Fibroblast of lung (primary cell): ENCODE measurements at regions not wholly inside any gene's neighbourhood (a gene's known extent, or its start where the extent isn't known, plus 50 kb on each side); places are given as distances from the start of the nearest gene placed in this dataset.

Source experiments
- DNase-seq, 2 donors: peaks; one replicate each; pipeline versions ENCODE4 v3.0.0 to v3.0.0-alpha.2; 2010; ENCODE audit warnings: low read depth in 2 of 2
- H2AFZ ChIP-seq: 2 replicates; pipeline ENCODE4 v1.5.1; 2012; ENCODE audit warnings: low read length, control low read depth, inconsistent platforms
- H3K27ac ChIP-seq: 2 replicates; pipeline ENCODE4 v1.5.1; 2011; ENCODE audit warnings: low read length, control low read depth; ENCODE audit not compliant: insufficient read depth
- H3K27me3 ChIP-seq: 2 replicates; pipeline ENCODE4 v1.5.1; 2011; ENCODE audit warnings: mild to moderate bottlenecking, low read length; ENCODE audit not compliant: control insufficient read depth, insufficient read depth
- H3K36me3 ChIP-seq: 2 replicates; pipeline ENCODE4 v1.5.1; 2011; ENCODE audit warnings: low read length; ENCODE audit not compliant: control insufficient read depth, insufficient read depth
- H3K4me1 ChIP-seq: 2 replicates; pipeline ENCODE4 v1.5.1; 2011; ENCODE audit warnings: low read length; ENCODE audit not compliant: control insufficient read depth, insufficient read depth; ENCODE audit errors: extremely low read depth
- H3K4me2 ChIP-seq: 2 replicates; pipeline ENCODE4 v1.5.1; 2011; ENCODE audit warnings: low read length, control low read depth; ENCODE audit not compliant: insufficient read depth; ENCODE audit errors: extremely low read depth
- H3K4me3 ChIP-seq, 4 experiments: fragments of 200-600 bp in 1 of 4; sonication (generic) in 1 of 4; replicated peaks in 1 of 4; 2 replicates each; pipeline ENCODE4 v1.5.1; 2011 to 2016; ENCODE audit warnings: low read length in 4 of 4, low read depth in 3 of 4, mild to moderate bottlenecking in 3 of 4, control low read depth in 2 of 4, inconsistent platforms in 1 of 4, mixed read lengths in 1 of 4; ENCODE audit not compliant: insufficient read depth in 1 of 4; ENCODE audit errors: control extremely low read depth in 1 of 4
- H3K79me2 ChIP-seq: 2 replicates; pipeline ENCODE4 v1.5.1; 2012; ENCODE audit warnings: mild to moderate bottlenecking, low read length, inconsistent platforms; ENCODE audit not compliant: control insufficient read depth, insufficient read depth
- H3K9ac ChIP-seq: 2 replicates; pipeline ENCODE4 v1.5.1; 2011; ENCODE audit warnings: mild to moderate bottlenecking, low read length, control low read depth; ENCODE audit not compliant: insufficient read depth
- H3K9me3 ChIP-seq: 2 replicates; pipeline ENCODE4 v1.5.1; 2012; ENCODE audit warnings: low read depth, low read length; ENCODE audit not compliant: control insufficient read depth, insufficient read depth
- H4K20me1 ChIP-seq: 2 replicates; pipeline ENCODE4 v1.5.1; 2011; ENCODE audit warnings: low read length; ENCODE audit not compliant: control insufficient read depth, insufficient read depth; ENCODE audit errors: extremely low read depth
- CTCF ChIP-seq, 2 donors: IDR thresholded peaks in 1 of 2; conservative IDR thresholded peaks in 1 of 2; 1 replicate in 1 of 2; 2 replicates in 1 of 2; pipeline ENCODE4 v1.5.1; 2011 to 2012; ENCODE audit warnings: low read length in 2 of 2, control low read depth in 1 of 2, inconsistent platforms in 1 of 2, low read depth in 1 of 2, mild to moderate bottlenecking in 1 of 2
- EZH2 ChIP-seq: IDR thresholded peaks from 2 replicates; pipeline ENCODE4 v1.5.1; 2012; ENCODE audit warnings: low read length, control low read depth, mild to moderate bottlenecking; ENCODE audit errors: missing control alignments

DNA sequence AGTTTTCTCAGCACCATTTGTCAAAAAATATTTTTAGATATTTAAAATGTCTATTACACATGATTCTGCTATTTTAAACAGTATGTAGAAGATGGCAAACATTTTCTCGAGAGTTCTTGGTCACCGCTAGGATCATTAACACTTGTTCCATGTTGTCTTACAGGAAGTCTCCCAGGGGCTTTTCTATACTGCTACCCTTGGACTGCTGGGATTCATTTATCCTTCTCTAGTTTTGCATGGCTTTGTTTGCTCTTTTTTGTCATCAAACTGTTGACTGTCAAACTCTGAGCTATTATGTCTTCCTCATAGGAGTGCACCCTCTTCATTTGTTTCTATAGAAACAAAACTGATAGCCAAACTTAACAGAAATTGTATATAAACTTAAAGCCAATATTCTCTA lies 184.9 kb downstream of the CDCA7 start:
- TF ChIP-seq EZH2 = no peak
- TF ChIP-seq CTCF (conservative IDR thresholded peaks at IDR 0.05 in 1 of 2, IDR thresholded peaks at IDR 0.05 in 1 of 2; ENCODE audit: low read depth in 1 of 2, low read length in 2 of 2) = no peak

GRCh38 chr2:173544641-173545363 lies 190.1 kb downstream of the CDCA7 start:
- no peak overlapping the region for H3K4me2 ChIP-seq
- H3K27me3 ChIP-seq = peaks cover 2% of the 10 kb centered on the region
- TF ChIP-seq EZH2 = no peak
- TF ChIP-seq CTCF (conservative IDR thresholded peaks at IDR 0.05 in 1 of 2, IDR thresholded peaks at IDR 0.05 in 1 of 2; ENCODE audit: low read depth in 1 of 2, low read length in 2 of 2) = no peak
- no peaks in the 10 kb centered on the region for H3K9me3 ChIP-seq
- no peak for DNase-seq
- no peaks in the 10 kb centered on the region for H4K20me1 ChIP-seq
- no peak overlapping the region for H3K9ac ChIP-seq
- H3K4me1 ChIP-seq = no peaks in the 10 kb centered on the region
- no peaks in the 10 kb centered on the region for H3K36me3 ChIP-seq
- H2AFZ ChIP-seq = no peak overlapping the region
- no peak overlapping the region for H3K4me3 ChIP-seq
- H3K79me2 ChIP-seq = no peaks in the 10 kb centered on the region
- H3K27ac ChIP-seq = no peak overlapping the region

More for the DNA sequence above, 184.9 kb downstream of the CDCA7 start:
- Histone ChIP-seq H3K27ac (no peak overlapping the region), H2AFZ (no peak overlapping the region), H4K20me1 (no peaks in the 10 kb centered on the region), H3K79me2 (no peaks in the 10 kb centered on the region), H3K9me3 (no peaks in the 10 kb centered on the region), H3K36me3 (no peaks in the 10 kb centered on the region), H3K4me1 (no peaks in the 10 kb centered on the region), H3K4me2 (no peak overlapping the region), H3K4me3 (no peak overlapping the region), H3K9ac (no peak overlapping the region), H3K27me3 (peaks cover 3% of the 10 kb centered on the region)
- no peak for DNase-seq

- Histone ChIP-seq H3K27ac (no peak overlapping the region), H3K4me3 (no peak overlapping the region), H3K4me2 (no peak overlapping the region), H4K20me1 (no peaks in the 10 kb centered on the region), H3K36me3 (no peaks in the 10 kb centered on the region), H3K9me3 (no peaks in the 10 kb centered on the region), H3K4me1 (no peaks in the 10 kb centered on the region), H3K79me2 (no peaks in the 10 kb centered on the region), H2AFZ (no peak overlapping the region), H3K9ac (no peak overlapping the region), H3K27me3 (peaks cover 2% of the 10 kb centered on the region)
- TF ChIP-seq EZH2 (no peak), CTCF (conservative IDR thresholded peaks at IDR 0.05 in 1 of 2, IDR thresholded peaks at IDR 0.05 in 1 of 2; ENCODE audit: low read depth in 1 of 2, low read length in 2 of 2) (no peak)
- peak in 1 of 2 donors; percentile 20 for DNase-seq
These were observed 190.7 kb downstream of the CDCA7 start for GRCh38 chr2:173545364-173545763.
